Left forelimb (tissue), 1 donor: ENCODE measurements at regions not wholly inside any gene's neighbourhood (a gene's known extent, or its start where the extent isn't known, plus 50 kb on each side); places are given as distances from the start of the nearest gene placed in this dataset.
A peak's percentile ranks its signal among the peaks of the same experiment; 100 is the strongest.

ENCODE experiments used
- DNase-seq: peaks from one replicate; pipeline ENCODE4 v3.0.0-alpha.2; 2018; ENCODE audit warnings: low spot score

DNA sequence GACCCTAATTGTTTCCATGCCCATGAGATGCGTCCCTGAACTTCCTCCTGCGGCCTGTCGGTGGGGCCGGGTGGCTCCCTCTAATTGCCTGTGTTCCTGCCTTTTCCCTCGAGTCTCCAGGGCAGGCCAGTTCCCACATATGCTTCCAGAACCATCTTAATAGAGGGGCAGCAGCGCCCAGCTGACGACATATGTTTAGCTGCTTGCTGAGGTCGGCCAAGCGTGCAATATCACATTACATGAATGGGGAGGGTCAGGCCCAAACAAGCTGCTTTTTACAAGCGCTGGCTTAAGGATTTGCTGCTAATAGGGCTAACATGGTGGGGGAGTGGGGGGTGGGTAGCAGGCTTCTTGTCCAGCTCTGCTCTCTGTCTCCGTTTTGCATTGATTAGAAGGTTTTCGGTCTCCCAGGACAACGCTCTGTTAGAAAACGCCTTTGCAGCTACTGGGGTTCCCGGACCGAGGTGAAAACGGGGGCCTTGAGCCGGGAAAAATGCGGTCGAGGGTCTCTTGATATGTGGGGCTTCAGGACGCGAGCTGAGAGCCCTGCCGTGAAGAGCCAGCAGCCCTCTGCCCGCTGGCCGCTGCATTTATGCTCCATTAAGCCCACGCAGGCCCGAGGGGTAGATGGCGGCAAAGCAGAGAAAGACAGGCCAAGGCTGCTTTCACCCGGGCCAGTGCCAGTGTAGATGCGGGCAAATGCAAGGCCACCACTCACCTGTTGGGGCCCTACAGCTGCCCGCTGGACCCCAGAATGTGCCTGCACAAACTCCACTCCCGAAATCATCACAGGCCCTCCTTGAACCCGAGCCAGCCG, 308.5 kb downstream of the BMP7 start:
- peak; percentile 74 for DNase-seq

DNA sequence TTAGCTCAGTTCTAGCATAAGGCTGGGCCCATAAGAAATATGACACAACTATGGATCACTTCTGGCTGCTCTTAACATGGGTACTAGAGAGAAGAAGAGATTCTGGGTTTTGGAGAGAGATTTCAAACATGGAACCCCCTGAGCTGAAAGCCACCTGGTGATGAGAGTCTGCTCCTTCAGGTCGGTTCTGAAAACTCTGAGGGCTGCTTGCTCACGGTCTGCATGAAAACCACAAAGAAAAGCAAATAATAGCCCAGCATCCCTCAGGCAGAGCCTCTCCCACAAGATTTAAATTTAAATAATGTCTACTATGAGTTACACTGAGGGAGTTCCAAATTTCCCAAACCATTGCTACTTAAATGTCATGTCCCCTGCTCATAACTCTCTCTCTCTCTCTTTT, 301.5 kb downstream of the BMP7 start:
- no peak for DNase-seq

DNA sequence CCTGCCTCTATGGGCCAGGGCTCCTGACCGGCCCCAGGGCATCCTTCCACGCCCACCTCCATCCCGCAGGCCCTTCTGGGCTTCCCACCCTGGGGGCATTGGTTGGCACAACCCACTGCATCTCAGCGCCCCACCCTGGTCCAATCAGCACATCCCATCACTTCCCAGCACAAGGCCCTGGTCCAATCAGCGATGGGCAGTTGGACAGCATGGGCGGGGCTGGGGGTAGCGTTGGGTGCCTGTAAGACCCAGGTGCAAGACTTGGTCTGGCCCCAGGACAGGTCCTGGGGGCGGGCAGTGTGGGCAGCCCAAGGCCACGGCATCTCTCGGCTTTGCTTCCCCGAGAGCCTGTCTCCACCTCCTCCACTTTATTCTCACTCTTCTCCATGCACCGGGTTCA, 298.5 kb downstream of the BMP7 start:
- DNase-seq, result no peak

DNA sequence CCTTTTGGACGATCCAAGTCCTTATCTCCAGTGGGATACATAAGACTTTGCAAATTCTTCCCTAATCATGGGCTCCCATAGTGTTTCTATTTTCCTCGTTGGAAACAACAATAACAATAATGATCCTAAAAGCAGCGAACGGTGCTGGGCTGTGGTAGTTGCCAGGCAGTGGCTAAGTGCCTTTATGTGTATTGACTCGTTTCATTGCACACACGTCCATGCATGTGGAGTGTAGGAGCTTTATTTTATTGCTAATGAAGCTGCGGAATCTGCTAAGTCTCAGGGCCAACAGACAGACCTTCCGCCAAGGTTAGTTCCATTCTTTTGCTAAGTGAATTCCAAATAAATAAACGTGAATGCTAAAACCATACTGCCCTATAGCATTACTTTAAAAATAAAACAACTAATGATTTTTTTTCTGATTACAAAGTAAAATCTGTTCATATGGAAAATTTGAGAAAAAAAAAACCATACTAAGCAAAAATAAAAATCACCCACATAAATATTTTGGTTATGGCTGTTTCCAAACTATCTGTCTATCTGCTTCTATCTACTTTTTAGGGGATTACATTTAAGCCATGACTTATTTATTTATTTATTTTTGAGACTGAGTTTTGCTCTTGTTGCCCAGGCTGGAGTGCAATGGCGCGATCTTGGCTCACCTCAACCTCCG, 297.9 kb downstream of the BMP7 start:
- DNase-seq, result no peak

DNA sequence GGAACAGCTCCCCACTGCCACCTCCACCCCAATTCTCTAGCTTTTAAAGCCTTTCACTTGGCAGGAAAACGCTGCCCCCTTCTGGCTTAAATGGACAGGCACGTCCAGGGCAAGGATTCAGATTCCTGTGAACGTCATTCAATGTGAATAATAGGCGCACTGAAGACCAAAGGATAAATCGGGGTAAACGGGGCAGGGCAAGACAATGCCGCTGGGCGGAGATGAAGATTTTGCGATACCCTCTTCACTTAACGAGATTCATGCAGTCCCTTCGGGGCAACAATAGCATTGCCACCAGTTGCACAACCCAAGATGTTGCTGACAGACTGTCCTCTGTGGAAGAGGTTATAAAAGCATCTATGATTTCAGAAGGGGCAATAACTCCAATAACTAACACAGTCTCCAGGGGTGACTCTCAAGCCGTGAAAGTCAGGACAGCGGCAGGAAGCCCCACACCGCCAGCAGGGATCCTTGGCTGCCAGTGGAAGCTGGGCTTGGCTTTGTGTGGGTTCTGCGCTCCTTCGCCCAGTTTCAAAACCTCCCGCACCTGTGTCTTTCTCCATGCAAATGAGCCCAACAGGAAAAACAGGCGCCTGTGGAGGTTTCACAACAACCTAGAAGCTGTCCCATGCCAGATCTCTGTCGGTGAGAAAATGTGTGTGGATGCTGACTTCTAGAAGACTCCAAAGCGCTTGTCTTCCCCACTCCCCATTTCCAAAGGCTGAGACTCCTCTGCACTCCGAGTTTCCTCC, 291.8 kb downstream of the BMP7 start:
- DNase-seq, result no peak

DNA sequence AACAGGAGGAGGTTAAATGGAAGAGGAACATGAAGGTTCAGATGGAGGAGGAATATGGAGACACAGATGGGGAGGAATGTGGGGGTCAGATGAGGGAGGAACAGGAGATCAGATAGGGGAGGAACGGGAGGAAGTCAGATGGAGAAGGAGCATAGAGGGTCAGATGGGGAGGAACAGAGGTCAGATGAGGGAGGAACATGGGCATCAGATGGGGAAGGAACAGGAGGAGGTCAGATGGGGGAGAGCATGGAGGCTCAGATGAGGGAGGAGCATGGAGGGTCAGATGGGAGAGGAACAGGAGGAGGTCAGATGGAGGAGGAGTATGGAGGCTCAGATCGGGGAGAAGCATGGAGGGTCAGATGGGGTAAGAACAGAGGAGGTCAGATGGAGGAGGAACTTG, 290.6 kb downstream of the BMP7 start:
- no peak for DNase-seq

DNA sequence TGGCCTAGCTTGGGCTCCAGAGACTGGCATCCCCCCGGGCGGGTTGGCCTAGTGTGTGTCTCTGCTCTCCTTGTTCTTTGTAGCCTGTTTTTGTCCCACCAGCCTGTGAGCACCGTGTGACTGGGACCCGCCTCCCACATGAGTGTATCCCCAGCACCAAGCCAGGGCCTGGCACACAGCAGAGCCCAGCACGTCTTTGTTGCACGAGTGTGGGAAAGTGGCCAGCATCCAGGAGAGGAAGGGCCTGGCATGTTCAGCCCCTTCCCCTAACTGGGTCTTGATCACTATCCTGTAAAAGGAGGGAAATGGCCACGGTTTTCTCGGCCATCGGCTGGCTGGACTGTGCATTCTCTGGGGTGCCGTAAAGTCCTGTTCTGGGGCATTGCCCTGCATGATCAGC, 290.1 kb downstream of the BMP7 start:
- DNase-seq, result no peak

DNA sequence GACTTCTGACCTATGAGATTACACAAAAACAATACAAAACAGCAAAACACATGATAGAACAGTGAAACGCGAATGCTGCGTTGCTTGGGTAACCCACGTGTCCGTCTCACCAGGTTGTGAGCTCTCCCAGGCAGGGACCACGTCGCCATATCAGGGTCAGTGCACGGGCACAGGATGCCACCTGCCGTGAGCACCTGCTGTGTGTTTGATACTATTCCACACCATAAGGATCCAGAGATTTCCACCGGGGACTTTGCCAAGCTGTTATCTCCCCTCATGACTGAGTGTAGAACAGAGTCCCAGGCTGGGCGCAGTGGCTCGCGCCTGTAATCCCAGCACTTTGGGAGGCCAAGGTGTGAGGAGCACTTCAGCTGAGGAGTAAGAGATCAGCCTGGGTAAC, 288.0 kb downstream of the BMP7 start:
- DNase-seq, result no peak

DNA sequence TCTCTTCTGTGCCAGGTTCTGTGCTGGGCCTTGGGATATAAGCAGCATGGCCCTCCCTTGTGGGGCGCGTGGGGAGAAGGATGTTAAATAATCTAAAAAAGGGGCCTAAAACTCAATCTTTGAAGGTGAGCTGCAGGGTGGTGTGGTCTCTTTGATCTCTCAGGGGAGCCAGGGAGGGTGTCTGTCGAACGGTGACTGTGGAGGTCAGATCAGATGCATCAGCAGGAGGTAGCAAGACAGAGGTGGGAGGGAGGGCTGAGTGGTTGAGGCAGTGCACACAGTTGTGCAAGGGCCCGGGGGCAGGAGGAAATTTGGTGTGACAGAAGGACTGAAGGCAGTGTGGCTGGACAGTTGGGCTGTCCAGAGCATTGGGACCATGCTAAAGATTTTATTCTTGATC, 287.3 kb downstream of the BMP7 start:
- DNase-seq, result no peak

DNA sequence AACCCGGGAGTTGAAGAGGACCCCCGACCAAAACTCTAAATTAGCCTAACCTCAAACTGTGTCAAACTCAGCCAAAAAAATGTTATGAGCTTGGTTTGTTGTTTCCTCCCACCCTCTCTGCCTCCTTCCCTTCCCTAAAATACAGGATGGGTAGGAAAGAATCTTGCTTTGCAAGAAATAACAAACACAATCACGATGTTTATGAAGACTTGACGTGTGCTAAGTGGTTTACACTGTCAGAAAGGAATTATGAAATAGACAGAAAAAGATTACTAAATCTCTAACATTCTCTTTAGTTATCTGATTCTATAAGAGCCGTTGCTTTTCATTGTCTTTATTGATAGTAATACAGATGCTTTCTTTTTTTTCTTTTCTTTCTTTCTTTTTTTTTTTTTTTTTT, 285.1 kb downstream of the BMP7 start:
- DNase-seq, result no peak

DNA sequence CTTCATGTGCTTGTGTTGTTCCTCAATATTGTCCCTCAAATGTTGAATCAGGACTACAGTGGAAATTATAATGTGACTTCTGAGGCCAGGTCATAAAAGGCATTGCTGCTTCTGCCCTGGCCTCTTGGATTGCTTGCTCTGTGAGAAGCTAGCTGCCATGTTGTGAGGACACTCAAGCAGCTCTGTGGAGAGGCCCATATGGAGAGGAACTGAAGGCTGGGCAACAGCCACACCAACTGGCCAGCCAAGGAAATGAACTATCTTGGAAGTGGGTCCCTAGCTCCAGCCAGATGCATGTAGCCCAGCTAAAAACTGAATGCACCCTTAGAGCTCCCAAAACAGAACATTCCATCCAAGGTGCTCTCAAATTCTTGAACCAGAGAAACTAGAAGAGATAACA, 282.6 kb downstream of the BMP7 start:
- no peak for DNase-seq

DNA sequence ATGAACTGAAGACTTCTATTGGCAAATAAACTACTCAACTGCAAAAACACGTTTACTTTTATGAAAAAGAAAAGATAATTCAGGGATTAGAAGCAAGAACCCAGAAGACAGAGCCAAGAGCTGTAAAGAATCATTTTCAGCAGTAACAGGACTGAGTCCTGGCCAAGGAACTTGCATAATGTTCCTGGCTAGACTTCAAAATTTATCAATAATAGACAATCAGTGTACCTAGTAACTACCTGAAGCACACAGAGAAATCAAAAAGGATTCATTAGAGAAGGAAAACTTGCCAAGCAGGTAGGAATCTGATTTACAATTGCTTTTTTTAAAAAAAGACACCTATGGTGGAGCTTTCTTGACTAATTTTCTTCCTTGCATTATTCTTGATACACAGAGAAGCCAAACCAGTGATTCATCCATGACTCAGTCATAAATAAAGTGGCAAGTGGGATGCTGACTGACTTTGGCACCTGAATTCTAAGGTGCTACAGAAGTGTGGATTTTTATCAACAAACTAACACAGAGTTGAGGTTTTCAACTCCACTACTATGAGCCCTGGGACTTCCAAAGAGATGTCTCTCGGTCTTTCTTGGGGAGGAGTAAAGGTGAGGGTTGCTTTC, 281.3 kb downstream of the BMP7 start:
- no peak for DNase-seq

DNA sequence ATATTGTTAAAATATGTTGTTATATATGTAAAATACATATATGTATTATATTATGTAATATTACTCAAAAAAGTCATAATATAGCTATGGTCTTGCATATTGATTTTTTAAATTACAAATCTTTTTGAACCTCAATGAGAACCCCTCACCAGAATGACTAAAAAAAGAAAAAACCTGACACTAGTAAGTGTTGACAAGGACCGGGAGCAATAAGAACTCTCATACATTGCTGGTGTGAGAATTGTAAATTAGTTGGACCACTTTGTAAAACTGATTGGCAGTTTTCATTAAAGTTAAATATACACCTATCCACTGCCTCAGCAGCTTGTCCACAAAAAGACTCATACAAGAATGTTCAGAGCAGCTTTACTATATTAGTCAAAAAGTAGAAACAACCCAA, 280.0 kb downstream of the BMP7 start:
- DNase-seq, result no peak

DNA sequence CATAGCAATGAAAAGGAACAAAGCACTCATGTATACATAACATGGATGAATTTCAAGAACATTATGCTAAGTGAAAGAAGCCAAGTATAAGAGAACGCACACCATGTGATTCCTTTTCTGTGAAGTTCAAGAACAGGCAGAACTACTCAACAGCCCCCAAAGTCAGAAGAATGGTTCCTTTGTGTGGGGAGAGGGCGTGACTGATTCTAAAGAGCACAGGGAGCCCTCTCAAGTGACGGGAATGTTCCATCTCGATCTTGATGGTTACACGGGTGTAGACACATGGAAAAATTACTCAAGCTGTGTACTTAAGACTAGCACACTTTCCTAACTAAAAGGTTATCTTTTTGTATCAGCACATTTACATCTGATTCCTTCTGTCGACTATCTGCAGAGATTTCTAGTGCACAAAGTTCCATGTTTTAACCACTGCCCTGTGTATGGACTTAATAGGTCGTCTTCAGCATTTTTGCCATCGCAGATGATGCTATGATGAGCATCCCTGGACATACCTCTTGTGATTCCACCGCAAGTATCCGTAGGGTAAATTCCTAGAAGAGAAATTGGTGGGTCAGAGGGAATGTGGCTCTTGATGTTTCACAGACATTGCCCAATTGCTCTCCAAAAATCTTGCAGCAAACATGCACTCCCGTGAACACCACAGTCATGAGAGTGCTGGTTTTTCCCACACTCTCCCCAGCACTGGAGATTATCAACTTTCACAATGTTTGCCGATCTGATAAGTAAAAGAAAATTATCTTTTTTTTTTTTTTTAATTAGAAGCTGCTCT, 279.3 kb downstream of the BMP7 start:
- DNase-seq, result no peak

DNA sequence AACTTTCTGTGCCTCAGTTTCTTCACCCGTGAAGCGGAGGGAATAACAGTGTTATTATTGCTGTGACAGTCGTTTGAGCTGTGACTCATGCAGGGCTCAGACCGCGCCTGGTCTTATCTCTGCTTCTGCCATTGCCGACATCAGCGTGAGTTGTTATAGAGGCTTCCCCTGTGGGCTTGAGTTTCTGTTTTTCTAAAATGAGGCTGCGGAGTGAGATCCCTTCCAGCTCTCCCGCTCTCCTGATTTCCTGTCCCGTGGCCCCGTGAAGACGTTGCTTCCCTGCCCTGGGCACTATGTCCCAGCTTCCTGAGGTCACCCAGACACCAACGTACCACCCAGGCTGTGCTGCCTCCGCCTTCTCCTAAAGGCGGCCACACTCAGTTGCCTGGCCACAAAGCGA, 278.5 kb downstream of the BMP7 start:
- DNase-seq, result no peak

DNA sequence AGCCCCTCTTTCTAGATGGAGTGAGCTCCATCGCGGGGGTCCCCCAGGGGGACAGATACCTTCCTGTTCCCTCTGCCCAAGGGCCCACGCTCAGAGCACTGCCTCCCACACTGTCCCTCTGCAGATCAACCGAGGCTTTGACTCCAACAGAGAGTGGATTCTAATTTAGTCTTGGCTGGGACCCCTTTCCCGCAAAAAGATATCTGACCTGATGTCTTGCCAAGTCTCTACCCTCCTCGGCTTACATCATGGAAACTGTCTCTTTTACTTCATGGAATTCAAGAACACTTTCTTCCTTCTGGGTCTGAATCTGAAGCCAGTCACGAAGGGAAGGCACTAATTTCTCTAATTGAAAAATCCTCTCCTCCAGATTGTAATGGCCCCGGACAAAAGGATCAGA, 278.0 kb downstream of the BMP7 start:
- DNase-seq, result no peak

DNA sequence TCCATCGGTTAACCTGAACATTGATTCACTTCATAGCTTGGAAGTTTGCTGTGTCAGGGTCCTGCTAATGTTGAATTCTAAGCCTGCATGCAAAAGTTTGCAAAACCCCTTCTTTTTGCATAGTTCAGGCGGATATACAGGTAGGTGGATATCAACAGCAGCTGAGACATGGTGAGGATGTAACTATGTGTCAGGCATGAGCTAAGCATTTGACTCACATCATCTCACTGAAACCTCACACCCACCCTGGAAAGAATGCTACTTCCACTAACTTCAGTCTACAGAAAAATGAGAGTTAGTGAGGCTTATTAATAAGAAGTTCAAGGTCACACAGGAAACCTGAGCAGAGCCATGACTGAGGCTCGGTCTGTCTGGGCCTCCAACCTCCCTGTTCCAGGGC, 276.9 kb downstream of the BMP7 start:
- DNase-seq, result no peak

DNA sequence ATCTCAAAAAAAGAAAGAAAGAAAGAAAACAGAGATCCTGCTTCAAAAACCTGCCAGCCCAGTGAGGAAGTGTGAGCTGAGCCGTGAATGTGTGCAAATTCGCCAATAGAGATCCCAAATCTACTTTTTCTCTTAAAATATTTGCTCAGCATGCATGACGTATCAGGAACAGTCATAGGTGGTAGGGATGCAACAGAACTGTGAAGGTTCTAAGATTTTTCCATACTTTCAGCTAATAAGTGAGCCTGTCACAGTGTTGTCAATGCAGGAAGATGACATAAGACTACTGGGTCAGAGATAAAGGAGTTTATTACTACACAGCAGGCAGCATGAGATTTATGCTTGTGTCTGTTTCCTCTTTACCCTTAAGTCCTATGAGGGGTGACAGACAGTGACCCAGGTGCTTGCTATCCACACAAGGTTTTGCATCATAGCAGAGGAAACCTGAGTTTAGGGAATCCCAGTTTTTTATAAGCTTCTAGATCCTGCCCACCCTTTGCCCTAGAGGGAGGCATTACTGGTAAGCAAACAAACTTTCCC, 273.4 kb downstream of the BMP7 start:
- DNase-seq, result no peak

DNA sequence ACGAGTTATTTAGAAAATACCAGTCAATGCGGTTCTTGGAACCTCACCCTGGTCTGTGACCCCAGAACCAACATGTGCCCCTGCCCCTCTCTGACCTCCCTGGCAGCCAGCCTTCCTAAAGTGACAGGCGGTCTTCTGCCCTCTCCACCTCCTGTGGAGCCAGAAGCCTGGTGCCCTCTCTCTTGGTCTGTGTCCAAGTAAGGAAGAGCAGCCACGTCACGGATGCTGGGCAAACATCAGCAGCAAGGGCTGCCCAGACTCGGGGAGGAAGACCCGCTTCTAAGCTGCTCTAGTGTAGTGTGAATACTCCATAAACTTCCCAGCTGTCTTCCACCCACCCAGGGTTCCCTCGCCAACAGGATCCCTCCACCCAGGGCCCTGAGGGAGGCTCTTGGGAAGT, 272.4 kb downstream of the BMP7 start:
- no peak for DNase-seq

DNA sequence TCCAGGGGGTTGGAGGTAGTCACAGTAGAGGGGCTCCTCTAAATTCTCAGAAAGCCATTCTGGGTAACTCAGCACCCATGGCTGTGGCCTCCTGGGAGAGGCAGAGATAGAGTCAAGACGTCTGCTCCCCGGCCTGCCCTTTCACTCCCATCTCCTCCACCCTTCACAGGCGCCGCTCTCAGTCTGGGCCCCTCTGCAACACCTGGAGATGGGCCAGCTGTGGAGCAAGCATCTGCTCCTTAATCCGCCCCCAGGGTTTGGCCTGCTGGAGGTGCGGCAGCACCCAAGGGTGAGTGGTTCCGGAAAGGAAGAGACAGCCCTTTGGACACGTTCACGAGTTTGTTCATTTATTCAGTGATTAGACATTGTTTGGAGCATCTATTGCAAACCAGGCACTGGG, 271.3 kb downstream of the BMP7 start:
- no peak for DNase-seq

DNA sequence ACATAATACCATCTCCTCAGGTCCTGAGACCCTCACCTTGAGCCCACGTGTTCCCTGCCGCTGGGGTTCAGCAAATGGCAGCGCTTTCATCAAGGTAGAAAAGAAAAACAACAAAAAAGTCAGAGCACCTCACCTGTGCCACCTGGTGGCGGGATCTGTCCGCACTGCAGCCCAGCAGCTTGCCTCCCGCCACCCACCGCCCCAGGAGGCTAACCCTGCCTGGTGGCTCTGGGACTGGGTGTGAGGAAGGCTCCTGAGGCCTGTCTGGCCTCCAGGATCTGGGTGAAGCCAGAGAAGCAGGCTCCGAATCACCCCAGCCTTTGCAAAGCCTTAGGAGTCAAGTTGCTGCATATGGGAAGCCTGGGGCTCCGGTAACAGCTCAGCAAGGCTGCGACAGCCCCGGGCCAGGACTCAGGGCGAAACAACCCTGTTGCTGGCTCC, 270.8 kb downstream of the BMP7 start:
- no peak for DNase-seq

DNA sequence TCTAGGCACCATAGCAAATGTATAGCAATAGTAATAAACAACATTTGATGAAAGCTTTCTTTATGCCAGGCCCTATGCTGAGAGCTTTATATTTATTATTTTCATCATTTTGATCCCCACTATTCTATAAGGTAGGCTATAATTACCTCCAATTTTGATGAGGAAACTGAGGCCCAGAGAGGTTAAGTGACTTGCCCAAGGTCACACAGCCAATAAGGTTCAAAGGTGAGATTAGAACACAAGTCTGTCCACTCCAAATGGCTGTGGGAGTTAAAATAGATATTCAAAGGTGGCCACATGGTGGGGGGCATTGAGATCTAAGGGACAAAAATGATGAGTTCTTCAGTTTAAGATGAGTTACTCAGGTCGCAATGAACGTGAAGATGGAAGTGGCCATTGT, 269.9 kb downstream of the BMP7 start:
- DNase-seq, result no peak
